AML-193 (cell line): ENCODE measurements at regions not wholly inside any gene's neighbourhood (a gene's known extent, or its start where the extent isn't known, plus 50 kb on each side); places are given as distances from the start of the nearest gene placed in this dataset.

Experiments
- DNase-seq, 2 experiments: peaks; one replicate each; lab custom pipeline; 2025; lab: John Stamatoyannopoulos, UW

- DNase-seq: no peak
Observed at GRCh38 chr12:74906224-74906623, 303.4 kb downstream of the KCNC2 start.

GRCh38 chr12:74910831-74911230 is 298.8 kb downstream of the KCNC2 start:
- DNase-seq: no peak

- no peak for DNase-seq
Observed at GRCh38 chr12:74914378-74914777, 295.3 kb downstream of the KCNC2 start.

GRCh38 chr12:74915718-74916117 is 293.9 kb downstream of the KCNC2 start:
- DNase-seq: no peak

GRCh38 chr12:74917743-74918142 is 291.9 kb downstream of the KCNC2 start:
- DNase-seq: no peak

- DNase-seq: no peak
Observed at GRCh38 chr12:74918291-74918690, 291.3 kb downstream of the KCNC2 start.

- DNase-seq: no peak
Observed at GRCh38 chr12:74922117-74922516, 287.5 kb downstream of the KCNC2 start.

GRCh38 chr12:74922642-74923041 is 287.0 kb downstream of the KCNC2 start:
- no peak for DNase-seq

GRCh38 chr12:74941670-74942069 is 268.0 kb downstream of the KCNC2 start:
- DNase-seq: no peak

GRCh38 chr12:74945771-74946198 is 263.9 kb downstream of the KCNC2 start:
- DNase-seq: no peak

GRCh38 chr12:74953697-74954096 is 255.9 kb downstream of the KCNC2 start:
- DNase-seq: no peak

- no peak for DNase-seq
Observed at GRCh38 chr12:74957231-74957630, 252.4 kb downstream of the KCNC2 start.

- DNase-seq: no peak
Observed at GRCh38 chr12:74957634-74958033, 252.0 kb downstream of the KCNC2 start.

- no peak for DNase-seq
Observed at GRCh38 chr12:74959657-74960056, 250.0 kb downstream of the KCNC2 start.

GRCh38 chr12:74963304-74963703 is 246.3 kb downstream of the KCNC2 start:
- DNase-seq: no peak

- no peak for DNase-seq
Observed at GRCh38 chr12:74963867-74964331, 245.7 kb downstream of the KCNC2 start.

- DNase-seq: no peak
Observed at GRCh38 chr12:74964390-74964789, 245.2 kb downstream of the KCNC2 start.

GRCh38 chr12:74971201-74971600 is 238.4 kb downstream of the KCNC2 start:
- DNase-seq: no peak

GRCh38 chr12:74977832-74978481 is 231.7 kb downstream of the KCNC2 start:
- no peak for DNase-seq

- DNase-seq: no peak
Observed at GRCh38 chr12:74980510-74980909, 229.1 kb downstream of the KCNC2 start.

GRCh38 chr12:74981541-74981940 is 228.1 kb downstream of the KCNC2 start:
- DNase-seq: no peak

- DNase-seq: no peak
Observed at GRCh38 chr12:74983917-74984316, 225.7 kb downstream of the KCNC2 start.

GRCh38 chr12:74984631-74985030 is 225.0 kb downstream of the KCNC2 start:
- DNase-seq: no peak

- DNase-seq: no peak
Observed at GRCh38 chr12:74985293-74985985, 224.2 kb downstream of the KCNC2 start.
